ENCODE measurements at regions not wholly inside any gene's neighbourhood (a gene's known extent, or its start where the extent isn't known, plus 50 kb on each side); places are given as distances from the start of the nearest gene placed in this dataset.
"Not testable (repeated sequence)": the region's sequence is repeated elsewhere in the genome, so short reads cannot be mapped to it uniquely, and the experiment has no call there.

DNA sequence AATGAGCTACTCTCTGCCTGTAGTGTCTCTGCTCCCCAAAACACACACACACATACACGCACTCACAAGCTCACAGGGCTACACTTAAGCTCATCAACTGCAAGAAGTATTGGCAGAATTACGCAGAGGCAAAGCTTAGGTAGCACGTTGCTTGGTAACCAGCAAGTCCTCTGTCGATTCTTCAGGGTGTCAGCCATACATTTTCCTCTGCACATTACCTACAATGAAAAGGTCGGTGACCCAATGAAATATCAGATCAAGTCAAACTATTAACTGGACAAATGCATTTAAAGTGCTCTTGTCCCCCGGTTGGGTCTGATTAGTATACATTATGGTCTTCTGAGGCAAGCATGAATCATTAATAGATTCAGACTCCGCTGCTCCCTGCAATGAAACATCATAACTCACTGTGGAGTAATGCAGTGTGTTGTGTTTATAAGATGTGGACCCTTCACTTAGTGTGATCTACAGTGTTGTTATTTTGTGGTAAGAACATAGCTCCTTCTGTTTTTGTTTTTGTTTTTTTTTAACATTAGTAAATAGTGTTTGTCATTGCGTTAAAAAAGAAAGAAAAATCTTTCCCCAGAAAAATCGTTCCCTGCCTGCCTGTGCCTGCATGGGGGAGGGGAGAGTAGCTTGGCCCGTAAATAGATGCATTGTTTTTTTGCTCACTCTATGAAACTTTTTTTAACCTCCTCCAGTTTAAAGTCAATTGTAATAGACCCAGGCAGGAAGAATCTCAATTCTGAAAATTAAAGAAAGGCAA is 325.5 kb downstream of the SFMBT2 start:
- DNase-seq (ENCODE audit: low spot score) = no peak
- H3K27me3 Mint-ChIP-seq (ENCODE audit: insufficient read depth) = peaks cover 36% of the 10 kb centered on the region
- H3K4me3 Mint-ChIP-seq = no peak overlapping the region
- no peaks in the 10 kb centered on the region for H3K4me1 Mint-ChIP-seq (ENCODE audit: low read depth)
- intact Hi-C loops (cut with micrococcal nuclease) = no loop called here
- H3K27ac Mint-ChIP-seq = no peak overlapping the region
- H3K9me3 Mint-ChIP-seq = no peaks in the 10 kb centered on the region
- H3K36me3 Mint-ChIP-seq (ENCODE audit: low read depth) = no peaks in the 10 kb centered on the region

DNA sequence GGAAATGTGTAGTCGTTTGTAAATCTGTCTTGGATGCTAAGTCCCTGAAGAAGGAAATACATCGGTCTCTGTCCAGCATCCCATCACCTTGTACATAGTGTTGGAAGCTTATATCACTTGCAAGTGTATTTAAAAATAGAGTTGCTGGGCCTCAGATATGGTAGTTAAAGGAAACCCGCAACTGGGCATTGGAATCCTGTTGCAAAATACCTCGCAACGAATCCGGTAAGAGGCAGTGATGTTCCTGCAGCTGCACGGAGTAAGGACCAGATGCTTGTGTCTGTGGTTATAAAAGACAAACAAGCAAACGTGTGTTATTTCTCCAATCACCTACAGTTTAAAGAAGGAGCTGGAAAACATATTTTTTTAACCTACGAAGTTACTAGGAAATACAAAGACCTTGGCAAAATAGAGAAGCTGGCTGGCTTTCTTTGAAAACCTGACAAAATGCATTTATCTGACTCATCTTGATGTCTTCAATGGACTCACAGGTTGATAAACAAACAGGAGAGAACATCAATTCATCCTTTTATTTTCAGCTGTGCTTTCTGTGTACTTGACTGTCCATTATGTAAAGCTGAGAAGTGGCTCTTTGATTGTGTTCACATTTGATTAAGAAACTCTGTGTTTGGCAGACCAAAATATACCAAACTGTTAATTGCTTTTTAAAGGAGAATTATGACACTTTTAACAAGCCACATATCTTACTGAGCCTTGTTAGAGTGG is 326.4 kb downstream of the SFMBT2 start:
- Mint-ChIP-seq H3K27me3 (ENCODE audit: insufficient read depth) (peaks cover 40% of the 10 kb centered on the region), H3K27ac (no peak overlapping the region)

DNA sequence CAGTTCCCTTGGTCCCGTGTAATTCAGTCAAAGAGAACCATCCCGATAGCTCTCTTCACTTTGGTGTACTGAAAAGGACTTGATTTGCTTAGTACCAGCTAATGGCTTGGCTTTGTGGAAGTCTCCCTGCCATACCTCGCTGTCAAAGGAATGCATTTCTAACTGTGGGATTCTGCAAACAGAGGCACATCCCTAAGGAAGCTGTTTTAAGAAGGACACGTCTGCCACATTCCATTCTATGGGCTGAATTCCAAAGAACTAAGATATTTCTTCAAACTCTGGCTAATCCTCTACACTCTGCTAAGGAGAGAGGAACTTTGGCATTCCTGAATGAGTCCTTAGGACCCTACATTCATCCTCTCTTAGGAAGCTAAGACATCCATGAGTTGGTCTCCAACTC is 327.9 kb downstream of the SFMBT2 start:
- DNase-seq (ENCODE audit: low spot score) = no peak
- Mint-ChIP-seq H3K9me3 (no peaks in the 10 kb centered on the region), H3K27me3 (ENCODE audit: insufficient read depth) (peaks cover 45% of the 10 kb centered on the region), H3K27ac (no peak overlapping the region), H3K4me1 (ENCODE audit: low read depth) (no peaks in the 10 kb centered on the region), H3K4me3 (no peak overlapping the region), H3K36me3 (ENCODE audit: low read depth) (no peaks in the 10 kb centered on the region)
- intact Hi-C loops (cut with micrococcal nuclease) = no loop called here

More for the DNA sequence above, 326.4 kb downstream of the SFMBT2 start:
- no peaks in the 10 kb centered on the region for H3K9me3 Mint-ChIP-seq
- no peak overlapping the region for H3K4me3 Mint-ChIP-seq
- no peaks in the 10 kb centered on the region for H3K4me1 Mint-ChIP-seq (ENCODE audit: low read depth)
- no peaks in the 10 kb centered on the region for H3K36me3 Mint-ChIP-seq (ENCODE audit: low read depth)
- DNase-seq (ENCODE audit: low spot score) = no peak
- intact Hi-C loops (cut with micrococcal nuclease) = no loop called here

DNA sequence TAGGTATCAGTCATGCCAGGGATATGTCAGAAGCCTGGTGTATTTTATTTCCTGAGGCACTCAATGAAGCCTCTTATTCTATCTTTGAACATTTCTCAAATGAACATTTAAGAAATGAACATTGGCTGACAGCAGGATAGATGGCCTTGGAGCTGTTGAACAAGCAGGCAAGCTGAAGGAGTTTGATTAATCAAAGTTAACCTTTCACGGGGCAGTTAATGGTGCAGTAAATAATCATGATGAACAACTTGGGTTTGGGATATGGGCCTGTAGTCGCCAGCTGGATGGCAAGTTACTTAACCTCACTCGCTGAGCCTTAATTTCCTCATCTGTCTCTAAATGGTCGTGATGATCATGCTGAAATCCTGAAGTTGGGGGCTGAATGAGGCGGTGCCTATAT is 333.0 kb downstream of the SFMBT2 start:
- no peak for DNase-seq (ENCODE audit: low spot score)
- H3K27me3 Mint-ChIP-seq (ENCODE audit: insufficient read depth) = peaks cover 59% of the 10 kb centered on the region
- H3K4me3 Mint-ChIP-seq = no peak overlapping the region
- H3K4me1 Mint-ChIP-seq (ENCODE audit: low read depth) = no peaks in the 10 kb centered on the region
- H3K27ac Mint-ChIP-seq = no peak overlapping the region
- H3K9me3 Mint-ChIP-seq = no peaks in the 10 kb centered on the region
- intact Hi-C loops (cut with micrococcal nuclease) = no loop called here
- no peaks in the 10 kb centered on the region for H3K36me3 Mint-ChIP-seq (ENCODE audit: low read depth)

DNA sequence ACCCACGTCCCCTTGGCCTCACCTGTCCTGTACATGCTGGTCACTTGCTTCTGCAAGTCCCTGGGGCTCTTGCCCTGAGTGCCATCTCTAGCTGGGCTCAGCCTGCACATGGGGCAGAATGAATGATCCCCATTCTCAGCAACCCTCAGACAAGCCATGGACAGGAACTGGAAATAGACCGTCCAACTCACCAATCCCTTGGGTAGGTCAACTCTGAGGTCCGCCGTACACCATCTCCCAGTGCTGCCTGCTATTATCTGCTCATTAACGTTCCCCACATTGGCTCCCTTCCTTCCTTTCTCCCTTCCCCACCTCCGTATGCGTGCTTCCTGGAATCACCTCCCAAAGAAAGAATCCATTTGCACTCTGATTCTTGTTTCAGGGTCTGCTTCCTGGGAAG is 335.0 kb downstream of the SFMBT2 start:
- H3K36me3 Mint-ChIP-seq (ENCODE audit: low read depth) = no peaks in the 10 kb centered on the region
- no peak overlapping the region for H3K4me3 Mint-ChIP-seq
- peaks cover 41% of the 10 kb centered on the region for H3K27me3 Mint-ChIP-seq (ENCODE audit: insufficient read depth)
- no peak for DNase-seq (ENCODE audit: low spot score)
- H3K4me1 Mint-ChIP-seq (ENCODE audit: low read depth) = no peaks in the 10 kb centered on the region
- H3K27ac Mint-ChIP-seq = no peak overlapping the region
- H3K9me3 Mint-ChIP-seq = no peaks in the 10 kb centered on the region
- intact Hi-C loops (cut with micrococcal nuclease) = no loop called here

DNA sequence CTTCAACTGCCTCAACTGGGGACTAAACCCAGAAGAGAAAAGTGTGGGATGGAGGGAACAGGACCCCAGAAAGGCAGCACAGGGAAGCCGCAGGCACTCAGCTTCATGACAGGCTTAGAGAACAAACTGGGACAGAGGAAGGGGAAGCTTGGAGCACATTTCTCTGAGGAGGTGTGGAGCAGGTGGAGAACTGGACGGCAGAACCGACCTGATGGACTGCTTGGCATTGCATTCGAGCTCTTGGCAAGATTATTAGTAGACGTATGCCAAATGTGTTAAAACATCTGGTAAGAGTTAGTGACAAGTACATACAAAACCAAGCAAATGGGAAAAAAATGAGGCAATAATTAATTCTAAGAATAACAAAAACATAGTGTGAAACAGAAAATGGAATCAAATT is 335.7 kb downstream of the SFMBT2 start:
- peaks cover 36% of the 10 kb centered on the region for H3K27me3 Mint-ChIP-seq (ENCODE audit: insufficient read depth)
- no peaks in the 10 kb centered on the region for H3K9me3 Mint-ChIP-seq
- no peaks in the 10 kb centered on the region for H3K36me3 Mint-ChIP-seq (ENCODE audit: low read depth)
- no peaks in the 10 kb centered on the region for H3K4me1 Mint-ChIP-seq (ENCODE audit: low read depth)
- DNase-seq (ENCODE audit: low spot score) = no peak
- intact Hi-C loops (cut with micrococcal nuclease) = no loop called here
- no peak overlapping the region for H3K27ac Mint-ChIP-seq
- no peak overlapping the region for H3K4me3 Mint-ChIP-seq

DNA sequence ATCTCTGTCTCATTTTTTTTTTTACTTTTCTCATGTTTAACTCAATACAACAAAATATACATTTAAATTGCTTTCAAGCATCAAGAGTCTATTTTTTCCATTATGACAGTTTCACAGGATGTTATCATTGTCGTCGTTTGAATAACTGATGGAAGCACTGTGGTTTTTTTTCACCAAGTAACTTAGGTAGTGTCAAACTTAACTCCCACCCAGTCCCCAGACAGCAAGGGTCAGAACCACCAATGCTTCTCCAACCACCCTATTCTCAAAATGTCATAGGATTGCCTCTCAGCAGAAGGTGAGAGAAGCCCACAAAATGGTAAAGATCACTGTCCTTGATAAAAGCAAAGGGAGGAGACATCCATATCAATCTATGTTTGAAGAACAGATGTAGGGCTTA is 339.4 kb downstream of the SFMBT2 start:
- no peaks in the 10 kb centered on the region for H3K9me3 Mint-ChIP-seq
- H3K4me3 Mint-ChIP-seq = no peak overlapping the region
- peaks cover 22% of the 10 kb centered on the region for H3K27me3 Mint-ChIP-seq (ENCODE audit: insufficient read depth)
- no peaks in the 10 kb centered on the region for H3K36me3 Mint-ChIP-seq (ENCODE audit: low read depth)
- H3K27ac Mint-ChIP-seq = no peak overlapping the region
- intact Hi-C loops (cut with micrococcal nuclease) = loop anchor here (1.0 to 2.0 kb wide), 3 partner anchors 25 to 145 kb away; no protein-coding TSS in a partner anchor
- H3K4me1 Mint-ChIP-seq (ENCODE audit: low read depth) = no peaks in the 10 kb centered on the region
- DNase-seq (ENCODE audit: low spot score) = no peak

DNA sequence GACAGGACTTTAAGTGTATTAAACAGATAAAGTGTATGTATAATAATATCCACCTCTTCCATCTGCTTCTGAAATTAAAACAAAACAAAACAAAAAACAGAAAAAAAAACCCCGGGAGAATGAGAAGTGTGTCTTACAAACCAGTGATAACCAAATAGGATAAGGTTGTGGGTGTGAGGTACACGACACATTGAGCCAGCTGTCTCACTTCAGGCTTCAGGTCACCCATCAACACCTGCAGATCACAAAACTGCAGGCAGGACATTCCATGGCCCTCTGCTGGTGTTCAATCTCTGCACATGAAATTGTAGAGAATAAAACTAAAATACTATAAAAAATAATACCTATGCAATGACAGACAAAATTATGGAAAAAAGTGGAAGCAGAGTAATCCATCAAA is 339.9 kb downstream of the SFMBT2 start:
- DNase-seq (ENCODE audit: low spot score) = no peak
- intact Hi-C loops (cut with micrococcal nuclease) = loop anchor here (1.0 to 2.0 kb wide), 3 partner anchors 25 to 144 kb away; no protein-coding TSS in a partner anchor
- Mint-ChIP-seq H3K4me3 (no peak overlapping the region), H3K4me1 (ENCODE audit: low read depth) (no peaks in the 10 kb centered on the region), H3K27ac (no peak overlapping the region), H3K36me3 (ENCODE audit: low read depth) (no peaks in the 10 kb centered on the region), H3K27me3 (ENCODE audit: insufficient read depth) (peaks cover 22% of the 10 kb centered on the region), H3K9me3 (no peaks in the 10 kb centered on the region)

DNA sequence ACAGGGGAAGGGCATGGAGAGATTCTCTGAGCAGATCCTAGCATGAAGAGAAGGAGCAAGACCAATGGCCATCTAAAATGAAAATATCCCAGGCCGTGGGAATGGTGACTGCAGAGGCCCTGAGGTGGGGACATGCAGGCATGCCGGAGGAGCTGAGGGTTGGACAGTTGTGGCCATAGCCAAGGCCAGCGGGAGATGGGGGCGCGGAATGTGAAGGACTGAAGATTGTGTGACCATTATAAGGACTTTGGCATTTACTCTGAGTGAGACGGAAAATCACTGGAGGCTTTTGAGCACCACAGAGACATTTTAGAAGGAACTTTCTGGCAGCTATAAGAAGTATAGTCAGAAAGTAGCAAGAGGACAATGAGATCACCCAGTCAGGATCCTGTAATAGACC is 341.1 kb downstream of the SFMBT2 start:
- intact Hi-C loops (cut with micrococcal nuclease) = loop anchor here (2.0 kb wide), 2 partner anchors 37 to 143 kb away; no protein-coding TSS in a partner anchor
- DNase-seq (ENCODE audit: low spot score) = no peak
- Mint-ChIP-seq H3K4me1 (ENCODE audit: low read depth) (no peaks in the 10 kb centered on the region), H3K36me3 (ENCODE audit: low read depth) (no peaks in the 10 kb centered on the region), H3K9me3 (no peaks in the 10 kb centered on the region), H3K4me3 (no peak overlapping the region), H3K27me3 (ENCODE audit: insufficient read depth) (peaks cover 14% of the 10 kb centered on the region), H3K27ac (no peak overlapping the region)

DNA sequence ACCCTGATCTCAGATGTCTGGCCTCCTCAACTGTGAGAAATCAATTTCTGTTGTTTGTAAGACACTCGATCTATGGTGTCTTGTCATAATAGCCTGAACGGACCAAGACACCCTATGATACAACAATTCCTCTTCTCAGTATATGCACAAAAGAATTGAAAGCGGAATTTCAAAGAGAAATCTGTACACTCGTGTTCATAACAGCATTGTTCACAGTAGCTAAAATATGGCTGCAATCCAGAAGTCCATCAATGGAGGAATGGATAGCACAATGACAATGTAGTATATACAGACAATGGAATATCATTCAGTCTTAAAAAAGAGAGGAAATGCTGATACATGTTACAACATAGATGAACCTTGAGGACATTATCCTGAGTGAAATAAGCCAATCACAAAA is 354.6 kb downstream of the SFMBT2 start:
- H3K27ac Mint-ChIP-seq = no peak overlapping the region
- no peak overlapping the region for H3K4me3 Mint-ChIP-seq
- H3K36me3 Mint-ChIP-seq (ENCODE audit: low read depth) = peaks cover 1% of the 10 kb centered on the region
- H3K4me1 Mint-ChIP-seq (ENCODE audit: low read depth) = no peaks in the 10 kb centered on the region
- intact Hi-C loops (cut with micrococcal nuclease) = no loop called here
- DNase-seq (ENCODE audit: low spot score) = no peak
- no peaks in the 10 kb centered on the region for H3K27me3 Mint-ChIP-seq (ENCODE audit: insufficient read depth)
- peaks cover 5% of the 10 kb centered on the region for H3K9me3 Mint-ChIP-seq

DNA sequence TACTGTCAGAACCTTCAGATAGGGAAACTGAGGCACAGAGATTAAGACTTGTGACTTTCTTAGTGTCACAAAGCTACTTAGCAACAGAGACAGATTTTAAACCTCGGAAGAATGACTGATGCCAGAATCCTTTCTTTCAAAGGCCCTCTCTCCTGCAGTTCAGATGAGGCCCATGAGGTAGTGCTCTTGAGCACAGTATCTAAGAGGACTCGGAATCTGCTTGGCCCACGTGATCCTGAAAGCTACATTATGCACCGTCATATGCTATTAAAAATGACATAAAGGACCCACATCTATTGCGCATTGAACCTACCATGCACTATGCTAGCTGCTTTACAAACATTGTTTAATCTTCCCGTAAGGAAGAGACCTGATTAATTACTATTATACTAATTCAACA is 355.9 kb downstream of the SFMBT2 start:
- DNase-seq (ENCODE audit: low spot score) = no peak
- intact Hi-C loops (cut with micrococcal nuclease) = no loop called here
- Mint-ChIP-seq H3K27ac (no peak overlapping the region), H3K36me3 (ENCODE audit: low read depth) (peaks cover 5% of the 10 kb centered on the region), H3K4me3 (no peak overlapping the region), H3K27me3 (ENCODE audit: insufficient read depth) (no peaks in the 10 kb centered on the region), H3K4me1 (ENCODE audit: low read depth) (no peaks in the 10 kb centered on the region), H3K9me3 (peaks cover 14% of the 10 kb centered on the region)

DNA sequence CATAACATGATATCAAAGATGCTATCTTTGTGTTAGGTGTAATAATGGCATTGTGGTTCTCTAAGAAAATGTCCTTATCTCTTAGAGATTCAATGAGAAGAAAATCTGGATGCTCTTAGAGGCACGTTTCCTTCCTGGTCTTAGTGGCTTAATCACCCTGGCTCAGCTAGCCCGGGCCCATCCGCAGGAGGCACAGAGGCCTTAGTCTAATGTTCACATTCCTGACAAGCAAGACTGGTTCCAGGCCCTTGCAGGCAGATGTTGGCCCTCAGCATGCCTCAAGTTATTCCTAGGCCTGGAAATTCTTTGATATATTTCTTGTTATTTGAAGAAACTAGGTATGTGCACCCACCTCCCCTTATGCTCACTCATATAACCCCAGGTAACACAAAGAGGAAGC is 357.6 kb downstream of the SFMBT2 start:
- Mint-ChIP-seq H3K4me3 (no peak overlapping the region), H3K27me3 (ENCODE audit: insufficient read depth) (no peaks in the 10 kb centered on the region), H3K27ac (no peak overlapping the region), H3K36me3 (ENCODE audit: low read depth) (peaks cover 8% of the 10 kb centered on the region), H3K4me1 (ENCODE audit: low read depth) (no peaks in the 10 kb centered on the region), H3K9me3 (peaks cover 26% of the 10 kb centered on the region)
- intact Hi-C loops (cut with micrococcal nuclease) = no loop called here
- DNase-seq (ENCODE audit: low spot score) = no peak

DNA sequence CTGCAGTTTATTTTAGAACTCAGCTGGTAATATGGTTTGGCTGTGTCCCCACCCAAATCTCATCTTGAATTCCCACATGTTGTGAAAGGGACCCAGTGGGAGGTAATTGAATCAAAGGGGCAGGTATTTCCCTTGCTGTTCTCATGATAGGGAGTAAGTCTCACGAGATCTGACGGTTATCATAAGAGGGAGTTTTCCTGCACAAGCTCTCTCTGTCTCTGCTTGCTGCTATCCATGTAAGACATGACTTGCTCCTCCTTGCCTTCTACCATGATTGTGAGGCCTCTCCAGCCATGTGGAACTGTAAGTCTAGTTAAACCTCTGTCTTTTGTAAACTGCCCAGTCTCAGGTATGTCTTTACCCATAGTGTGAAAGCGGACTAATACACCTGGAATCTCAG is 360.8 kb downstream of the SFMBT2 start:
- intact Hi-C loops (cut with micrococcal nuclease); H3K36me3 Mint-ChIP-seq (ENCODE audit: low read depth); H3K27ac Mint-ChIP-seq; H3K4me3 Mint-ChIP-seq; DNase-seq (ENCODE audit: low spot score); H3K27me3 Mint-ChIP-seq (ENCODE audit: insufficient read depth): not testable (repeated sequence)
- H3K9me3 Mint-ChIP-seq = peaks cover 40% of the 10 kb centered on the region
- H3K4me1 Mint-ChIP-seq (ENCODE audit: low read depth) = peaks cover 30% of the 10 kb centered on the region

Measured in activated T-helper 1 cell treated with anti-CD3 and anti-CD28 coated beads, Interleukin-12 subunit alpha, Interleukin-12 subunit beta, Interleukin-2, Interleukin-4 antibody, amounts not matched to agents 30 ng/mL and 10 ng/mL and 1 ng/mL, durations not matched to agents 14 hours and 24 hours and 36 hours (primary cell).